ENCODE measurements at regions not wholly inside any gene's neighbourhood (a gene's known extent, or its start where the extent isn't known, plus 50 kb on each side); places are given as distances from the start of the nearest gene placed in this dataset.

DNA sequence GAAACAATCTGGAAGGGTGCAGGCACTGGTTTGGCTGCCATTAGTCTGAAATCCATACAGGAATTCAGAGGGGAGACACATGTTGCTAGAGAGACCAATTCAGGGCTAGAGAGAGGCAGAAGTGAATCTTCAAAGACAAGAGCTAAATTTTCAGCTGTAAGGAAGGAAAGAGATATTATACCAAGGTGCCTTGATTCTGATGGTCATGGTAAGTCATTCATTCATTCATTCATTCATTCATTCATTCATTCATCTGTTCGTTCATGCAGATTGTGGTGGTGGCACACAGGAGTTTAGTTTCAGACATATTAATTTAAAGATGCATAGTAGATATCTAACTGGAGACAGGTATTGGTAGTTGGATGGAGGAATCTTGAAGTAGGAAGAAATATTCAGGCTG is 1493.5 kb upstream of the TMEM132C start:
- Mint-ChIP-seq H3K36me3 (ENCODE audit: insufficient read depth, unreplicated experiment) (no peaks in the 10 kb centered on the region), H3K9me3 (ENCODE audit: unreplicated experiment) (peaks cover 25% of the 10 kb centered on the region), H3K4me3 (ENCODE audit: unreplicated experiment) (no peak overlapping the region), H3K4me1 (ENCODE audit: insufficient read depth, unreplicated experiment) (no peaks in the 10 kb centered on the region), H3K27me3 (ENCODE audit: insufficient read depth, unreplicated experiment) (no peaks in the 10 kb centered on the region), H3K27ac (ENCODE audit: low read depth, unreplicated experiment) (no peak overlapping the region)
- ChIA-PET CTCF (interaction anchor here (2.2 kb wide), 1 partner anchor 9 kb away, joined by 9 read pairs; no protein-coding TSS in a partner anchor), POLR2A (no interaction called here)
- TF ChIP-seq, protein P1, sequence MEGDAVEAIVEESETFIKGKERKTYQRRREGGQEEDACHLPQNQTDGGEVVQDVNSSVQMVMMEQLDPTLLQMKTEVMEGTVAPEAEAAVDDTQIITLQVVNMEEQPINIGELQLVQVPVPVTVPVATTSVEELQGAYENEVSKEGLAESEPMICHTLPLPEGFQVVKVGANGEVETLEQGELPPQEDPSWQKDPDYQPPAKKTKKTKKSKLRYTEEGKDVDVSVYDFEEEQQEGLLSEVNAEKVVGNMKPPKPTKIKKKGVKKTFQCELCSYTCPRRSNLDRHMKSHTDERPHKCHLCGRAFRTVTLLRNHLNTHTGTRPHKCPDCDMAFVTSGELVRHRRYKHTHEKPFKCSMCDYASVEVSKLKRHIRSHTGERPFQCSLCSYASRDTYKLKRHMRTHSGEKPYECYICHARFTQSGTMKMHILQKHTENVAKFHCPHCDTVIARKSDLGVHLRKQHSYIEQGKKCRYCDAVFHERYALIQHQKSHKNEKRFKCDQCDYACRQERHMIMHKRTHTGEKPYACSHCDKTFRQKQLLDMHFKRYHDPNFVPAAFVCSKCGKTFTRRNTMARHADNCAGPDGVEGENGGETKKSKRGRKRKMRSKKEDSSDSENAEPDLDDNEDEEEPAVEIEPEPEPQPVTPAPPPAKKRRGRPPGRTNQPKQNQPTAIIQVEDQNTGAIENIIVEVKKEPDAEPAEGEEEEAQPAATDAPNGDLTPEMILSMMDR (IDR thresholded peaks at IDR 0.05; ENCODE audit: unreplicated experiment), result no peak
- no TSS peak for BruUV-seq (replicated peaks)
- no peak for DNase-seq (ENCODE audit: unreplicated experiment)
- intact Hi-C loops (cut with micrococcal nuclease), result no loop called here

DNA sequence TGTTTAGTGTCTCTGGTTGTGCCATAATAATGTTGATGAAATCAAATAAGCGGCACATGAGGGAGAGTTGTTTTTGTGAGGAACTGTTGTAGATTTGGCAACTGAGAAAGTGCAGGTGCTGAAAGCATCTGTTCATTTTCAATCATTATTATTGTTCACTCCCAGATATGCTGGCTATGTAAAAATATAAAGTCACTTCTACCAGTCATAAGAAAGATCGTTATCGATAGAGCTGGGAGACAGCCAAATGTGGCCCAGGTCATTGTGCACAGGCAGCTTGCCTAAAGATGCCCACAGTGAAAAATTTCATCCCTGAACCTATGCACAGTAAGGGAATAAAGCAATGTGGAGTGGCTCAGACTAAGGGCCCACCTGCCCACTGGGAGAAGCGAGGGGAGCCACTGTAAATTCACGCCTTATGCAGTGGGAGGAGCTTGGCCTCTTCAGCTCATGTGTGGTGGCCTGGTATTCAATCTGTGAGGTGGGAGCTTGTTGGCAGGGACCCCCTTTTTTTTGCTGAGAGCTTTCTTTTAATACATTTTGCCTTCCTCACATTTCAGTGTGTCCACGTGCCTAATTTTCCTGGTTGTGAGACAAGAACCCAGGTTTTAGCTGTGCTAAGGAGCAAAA is 1490.8 kb upstream of the TMEM132C start:
- intact Hi-C loops (cut with micrococcal nuclease), result no loop called here
- no peak for DNase-seq (ENCODE audit: unreplicated experiment)
- H3K27me3 Mint-ChIP-seq (ENCODE audit: insufficient read depth, unreplicated experiment), result peaks cover 13% of the 10 kb centered on the region
- H3K4me1 Mint-ChIP-seq (ENCODE audit: insufficient read depth, unreplicated experiment), result no peaks in the 10 kb centered on the region
- no peak overlapping the region for H3K27ac Mint-ChIP-seq (ENCODE audit: low read depth, unreplicated experiment)
- no peaks in the 10 kb centered on the region for H3K36me3 Mint-ChIP-seq (ENCODE audit: insufficient read depth, unreplicated experiment)
- no TSS peak for BruUV-seq (replicated peaks)
- peaks cover 15% of the 10 kb centered on the region for H3K9me3 Mint-ChIP-seq (ENCODE audit: unreplicated experiment)
- POLR2A ChIA-PET, result no interaction called here
- CTCF ChIA-PET, result interaction anchor here (1.3 to 2.6 kb wide), 2 partner anchors 8 to 29 kb away, joined by 3 to 16 read pairs; no protein-coding TSS in a partner anchor
- H3K4me3 Mint-ChIP-seq (ENCODE audit: unreplicated experiment), result no peak overlapping the region
- TF ChIP-seq, protein P1 (IDR thresholded peaks at IDR 0.05; ENCODE audit: unreplicated experiment), result no peak

DNA sequence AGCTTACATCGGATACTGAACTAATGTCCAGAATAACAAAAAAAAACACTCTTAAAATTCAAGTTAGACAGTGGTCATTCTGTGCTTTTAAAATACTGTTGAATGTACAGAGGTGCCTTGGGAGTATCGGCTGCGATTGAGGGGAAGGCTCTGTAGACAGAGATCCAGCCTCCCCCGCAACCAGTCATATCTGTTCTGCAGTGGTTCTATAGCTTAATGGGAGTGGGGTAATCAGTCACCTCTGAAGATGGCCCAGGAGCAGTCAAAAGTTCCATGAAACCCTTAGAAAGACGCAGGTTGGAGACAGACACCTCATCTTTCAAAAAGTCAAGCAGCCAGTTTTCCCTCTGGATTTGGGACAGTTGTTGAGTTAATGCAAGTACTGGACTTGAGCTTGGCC is 1486.6 kb upstream of the TMEM132C start:
- ChIA-PET POLR2A (no interaction called here), CTCF (no interaction called here)
- Mint-ChIP-seq H3K9me3 (ENCODE audit: unreplicated experiment) (no peaks in the 10 kb centered on the region), H3K27me3 (ENCODE audit: insufficient read depth, unreplicated experiment) (peaks cover 28% of the 10 kb centered on the region), H3K4me1 (ENCODE audit: insufficient read depth, unreplicated experiment) (no peaks in the 10 kb centered on the region), H3K4me3 (ENCODE audit: unreplicated experiment) (no peak overlapping the region), H3K36me3 (ENCODE audit: insufficient read depth, unreplicated experiment) (no peaks in the 10 kb centered on the region), H3K27ac (ENCODE audit: low read depth, unreplicated experiment) (no peak overlapping the region)
- intact Hi-C loops (cut with micrococcal nuclease), result loop anchor here (10.0 kb wide), 1 partner anchor 94 kb away; no protein-coding TSS in a partner anchor
- TF ChIP-seq, protein P1 (IDR thresholded peaks at IDR 0.05; ENCODE audit: unreplicated experiment), result no peak
- no peak for DNase-seq (ENCODE audit: unreplicated experiment)
- no TSS peak for BruUV-seq (replicated peaks)

DNA sequence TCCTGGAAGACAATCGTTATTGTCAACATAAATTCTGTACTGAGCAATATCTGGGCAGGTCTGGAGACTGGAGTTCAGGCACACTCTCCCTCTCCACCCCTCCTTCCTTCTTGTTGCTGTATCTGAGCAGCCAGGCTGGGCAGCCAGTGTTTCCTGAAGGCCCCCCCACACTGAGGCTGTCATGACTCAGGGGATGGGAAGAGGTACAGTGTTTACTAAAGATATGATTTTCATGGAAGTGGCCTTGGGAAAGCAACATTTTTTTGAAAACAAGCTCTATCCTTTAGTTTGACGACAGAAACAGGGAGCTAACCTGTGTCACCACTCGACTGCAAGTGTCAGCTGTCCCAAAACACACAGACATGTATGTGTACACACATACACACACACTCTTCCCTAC is 1485.4 kb upstream of the TMEM132C start:
- H3K36me3 Mint-ChIP-seq (ENCODE audit: insufficient read depth, unreplicated experiment), result no peaks in the 10 kb centered on the region
- TF ChIP-seq, protein P1 (IDR thresholded peaks at IDR 0.05; ENCODE audit: unreplicated experiment), result no peak
- BruUV-seq (replicated peaks), result no TSS peak
- CTCF ChIA-PET, result interaction anchor here (0.6 to 3.8 kb wide), 4 partner anchors 9 to 709 kb away, joined by 3 to 39 read pairs (median 6); no protein-coding TSS in a partner anchor
- H3K4me3 Mint-ChIP-seq (ENCODE audit: unreplicated experiment), result no peak overlapping the region
- H3K4me1 Mint-ChIP-seq (ENCODE audit: insufficient read depth, unreplicated experiment), result no peaks in the 10 kb centered on the region
- no peak overlapping the region for H3K27ac Mint-ChIP-seq (ENCODE audit: low read depth, unreplicated experiment)
- intact Hi-C loops (cut with micrococcal nuclease), result loop anchor here (10.0 kb wide), 1 partner anchor 93 kb away; no protein-coding TSS in a partner anchor
- no peak for DNase-seq (ENCODE audit: unreplicated experiment)
- H3K9me3 Mint-ChIP-seq (ENCODE audit: unreplicated experiment), result no peaks in the 10 kb centered on the region
- POLR2A ChIA-PET, result no interaction called here
- H3K27me3 Mint-ChIP-seq (ENCODE audit: insufficient read depth, unreplicated experiment), result peaks cover 28% of the 10 kb centered on the region
